Activated T-cell treated with anti-CD3 and anti-CD28 coated beads, Interleukin-2, amount 50 U/mL, for 24 hours (primary cell): ENCODE measurements at regions not wholly inside any gene's neighbourhood (a gene's known extent, or its start where the extent isn't known, plus 50 kb on each side); places are given as distances from the start of the nearest gene placed in this dataset.

ENCODE experiments used
- DNase-seq: peaks from one replicate; pipeline ENCODE4 v3.0.0-alpha.2; 2020
- H3K27ac Mint-ChIP-seq: 2 replicates; pipeline ENCODE4 v1.8.0; 2020; ENCODE audit warnings: mild to moderate bottlenecking, mixed read lengths
- H3K27me3 Mint-ChIP-seq: 2 replicates; pipeline ENCODE4 v1.8.0; 2020; ENCODE audit warnings: mixed read lengths
- H3K36me3 Mint-ChIP-seq: 2 replicates; pipeline ENCODE4 v1.8.0; 2020; ENCODE audit warnings: low read depth, mixed read lengths
- H3K4me1 Mint-ChIP-seq: 2 replicates; pipeline ENCODE4 v1.8.0; 2020; ENCODE audit warnings: low read depth, mixed read lengths
- H3K4me3 Mint-ChIP-seq: 2 replicates; pipeline ENCODE4 v1.8.0; 2020; ENCODE audit warnings: mild to moderate bottlenecking, moderate library complexity, mixed read lengths
- H3K9me3 Mint-ChIP-seq: 2 replicates; pipeline ENCODE4 v1.8.0; 2020; ENCODE audit warnings: mixed read lengths

DNA sequence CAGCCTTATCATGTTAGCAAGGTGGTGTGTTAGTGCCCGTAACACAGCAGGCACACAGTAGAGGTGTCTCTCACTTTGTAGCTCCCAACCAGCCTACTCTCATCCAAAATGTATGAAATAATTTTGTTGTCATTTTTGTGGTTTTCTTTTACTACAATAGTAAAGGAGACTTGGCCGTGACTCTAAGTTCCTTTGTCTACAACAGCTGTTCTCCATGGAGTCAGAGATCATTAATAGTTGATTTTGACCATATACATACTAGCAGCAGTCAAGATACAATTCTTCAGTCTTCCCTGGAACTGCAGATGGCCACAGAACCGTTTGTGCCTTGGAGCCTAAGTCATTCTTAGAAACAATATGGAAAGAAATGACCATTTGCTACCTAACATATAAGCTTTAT is 567.1 kb downstream of the TLR4 start:
- H3K27ac Mint-ChIP-seq, result no peak overlapping the region
- no peaks in the 10 kb centered on the region for H3K4me1 Mint-ChIP-seq
- no peaks in the 10 kb centered on the region for H3K27me3 Mint-ChIP-seq
- H3K36me3 Mint-ChIP-seq, result no peaks in the 10 kb centered on the region
- no peak for DNase-seq
- H3K4me3 Mint-ChIP-seq, result no peak overlapping the region
- H3K9me3 Mint-ChIP-seq, result peaks cover 3% of the 10 kb centered on the region

DNA sequence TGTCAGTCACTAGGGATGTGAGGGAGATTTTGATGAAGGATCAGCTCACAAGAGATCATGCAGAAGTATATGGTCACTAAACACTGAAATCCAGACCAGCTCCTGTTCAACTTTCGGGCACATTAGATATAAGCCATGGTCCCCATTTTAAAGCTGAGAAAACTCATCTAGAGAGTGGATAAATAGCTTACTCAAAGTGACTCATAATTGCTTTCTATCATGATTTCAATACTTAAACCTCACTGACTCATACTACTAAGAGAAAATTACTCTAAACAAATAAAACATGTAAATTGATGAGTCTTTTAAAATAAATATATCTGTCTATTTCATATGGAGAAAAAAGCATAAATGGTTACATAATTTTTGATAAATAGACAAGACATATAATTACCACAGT is 567.7 kb downstream of the TLR4 start:
- Mint-ChIP-seq H3K4me3 (no peak overlapping the region), H3K27ac (no peak overlapping the region), H3K36me3 (no peaks in the 10 kb centered on the region), H3K4me1 (no peaks in the 10 kb centered on the region), H3K9me3 (peaks cover 3% of the 10 kb centered on the region), H3K27me3 (no peaks in the 10 kb centered on the region)
- no peak for DNase-seq

DNA sequence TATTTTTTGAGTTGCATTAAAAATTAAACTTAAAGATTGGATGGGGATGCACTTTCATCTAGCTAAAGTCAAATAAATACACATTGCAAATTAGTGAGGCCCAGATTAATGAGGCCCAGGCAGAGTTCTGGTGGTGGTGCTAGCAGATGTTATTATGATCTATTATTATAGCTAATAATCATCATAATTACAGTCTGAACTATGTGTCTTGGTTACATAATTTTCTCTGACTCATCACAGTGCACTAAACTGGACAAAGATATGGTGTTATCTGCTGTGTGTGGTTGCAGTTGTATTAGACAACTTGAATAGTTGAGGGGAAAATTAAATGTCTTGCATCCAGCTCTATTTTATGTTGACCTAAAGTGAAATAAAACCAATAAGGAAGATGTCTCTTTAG is 568.8 kb downstream of the TLR4 start:
- no peaks in the 10 kb centered on the region for H3K4me1 Mint-ChIP-seq
- H3K36me3 Mint-ChIP-seq, result no peaks in the 10 kb centered on the region
- H3K9me3 Mint-ChIP-seq, result peaks cover 3% of the 10 kb centered on the region
- H3K4me3 Mint-ChIP-seq, result no peak overlapping the region
- no peaks in the 10 kb centered on the region for H3K27me3 Mint-ChIP-seq
- H3K27ac Mint-ChIP-seq, result no peak overlapping the region
- DNase-seq, result no peak

DNA sequence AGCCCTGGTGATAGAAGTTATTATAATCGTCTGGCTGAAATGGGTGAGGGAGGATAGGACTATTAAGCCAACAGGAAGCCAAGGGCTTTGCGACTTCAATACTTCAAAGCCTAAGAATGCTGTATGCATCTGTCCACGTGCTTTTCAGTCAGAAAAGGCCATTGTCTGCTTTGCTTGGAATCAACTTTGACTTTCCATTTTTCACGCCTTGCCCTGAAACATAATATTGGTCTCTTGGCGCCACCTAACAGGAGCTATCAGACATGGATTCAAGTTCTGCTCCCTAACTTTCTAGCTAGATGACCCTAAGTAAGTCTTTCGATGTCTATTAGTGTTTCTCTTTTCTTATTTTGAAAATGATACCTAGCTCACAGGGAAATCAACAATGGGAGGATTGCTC is 572.6 kb downstream of the TLR4 start:
- Mint-ChIP-seq H3K27ac (no peak overlapping the region), H3K9me3 (peaks cover 3% of the 10 kb centered on the region), H3K4me1 (no peaks in the 10 kb centered on the region), H3K27me3 (no peaks in the 10 kb centered on the region), H3K4me3 (no peak overlapping the region), H3K36me3 (no peaks in the 10 kb centered on the region)
- no peak for DNase-seq

DNA sequence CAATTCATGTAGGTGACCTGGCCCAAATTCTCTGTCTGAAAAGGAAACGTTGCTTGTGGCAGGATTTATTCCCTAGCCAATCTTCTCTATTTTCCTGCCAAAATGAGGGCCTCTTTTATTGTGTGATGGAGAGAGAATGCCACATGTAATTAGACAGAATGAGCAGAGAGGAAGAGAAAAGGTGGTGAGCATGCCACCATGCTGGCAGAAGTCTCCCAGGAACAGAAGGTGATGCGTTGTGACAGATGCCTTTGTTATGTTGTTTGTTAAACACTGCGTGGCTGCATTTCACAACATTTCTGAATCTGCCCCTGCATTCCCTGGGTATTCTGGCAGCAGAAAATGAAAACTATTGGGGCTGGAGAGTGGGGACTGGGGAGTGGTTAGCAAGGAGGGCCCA is 577.6 kb downstream of the TLR4 start:
- Mint-ChIP-seq H3K4me3 (no peak overlapping the region), H3K4me1 (no peaks in the 10 kb centered on the region), H3K27me3 (no peaks in the 10 kb centered on the region), H3K27ac (no peak overlapping the region), H3K36me3 (no peaks in the 10 kb centered on the region), H3K9me3 (no peaks in the 10 kb centered on the region)
- no peak for DNase-seq

DNA sequence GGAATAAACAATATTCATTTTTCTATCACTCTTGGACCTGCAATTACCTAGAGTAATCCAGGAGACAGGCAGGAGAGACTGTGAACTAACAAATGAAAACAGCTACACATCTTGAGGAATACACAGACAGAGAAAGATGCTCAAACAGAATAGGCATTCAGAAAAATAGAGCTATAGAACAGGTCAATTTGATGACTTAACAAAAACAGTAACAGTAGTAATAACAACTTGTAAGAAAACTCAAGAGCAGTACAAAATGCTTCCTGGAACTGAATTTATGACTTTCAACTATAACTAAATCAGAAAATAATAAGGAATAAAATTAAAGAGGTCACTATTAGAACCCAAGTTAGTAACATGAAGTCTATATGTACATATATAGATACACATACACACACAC is 579.3 kb downstream of the TLR4 start:
- no peaks in the 10 kb centered on the region for H3K27me3 Mint-ChIP-seq
- H3K4me1 Mint-ChIP-seq, result no peaks in the 10 kb centered on the region
- no peak for DNase-seq
- H3K36me3 Mint-ChIP-seq, result no peaks in the 10 kb centered on the region
- no peaks in the 10 kb centered on the region for H3K9me3 Mint-ChIP-seq
- H3K27ac Mint-ChIP-seq, result no peak overlapping the region
- no peak overlapping the region for H3K4me3 Mint-ChIP-seq

DNA sequence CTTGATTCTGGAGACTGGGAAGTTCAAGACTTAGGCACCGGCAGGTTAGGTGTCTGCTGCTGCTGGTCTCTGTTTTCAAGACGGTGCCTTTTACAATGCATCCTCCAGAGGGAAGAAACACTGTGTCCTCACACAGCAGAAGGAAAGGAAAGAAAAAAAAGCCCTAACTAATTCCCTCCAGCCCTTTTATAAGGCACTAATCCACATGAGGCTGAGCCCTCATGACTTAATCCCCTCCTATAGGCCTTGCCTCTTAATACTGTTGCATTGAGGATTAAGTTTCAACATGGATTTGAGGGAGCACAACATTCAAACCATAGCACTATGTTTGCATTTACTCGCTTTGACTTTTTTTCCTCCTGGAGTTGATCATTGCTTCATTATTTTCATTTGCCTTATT is 585.9 kb downstream of the TLR4 start:
- H3K27me3 Mint-ChIP-seq, result no peaks in the 10 kb centered on the region
- DNase-seq, result no peak
- H3K9me3 Mint-ChIP-seq, result peaks cover 11% of the 10 kb centered on the region
- no peaks in the 10 kb centered on the region for H3K36me3 Mint-ChIP-seq
- no peak overlapping the region for H3K4me3 Mint-ChIP-seq
- H3K4me1 Mint-ChIP-seq, result no peaks in the 10 kb centered on the region
- no peak overlapping the region for H3K27ac Mint-ChIP-seq

DNA sequence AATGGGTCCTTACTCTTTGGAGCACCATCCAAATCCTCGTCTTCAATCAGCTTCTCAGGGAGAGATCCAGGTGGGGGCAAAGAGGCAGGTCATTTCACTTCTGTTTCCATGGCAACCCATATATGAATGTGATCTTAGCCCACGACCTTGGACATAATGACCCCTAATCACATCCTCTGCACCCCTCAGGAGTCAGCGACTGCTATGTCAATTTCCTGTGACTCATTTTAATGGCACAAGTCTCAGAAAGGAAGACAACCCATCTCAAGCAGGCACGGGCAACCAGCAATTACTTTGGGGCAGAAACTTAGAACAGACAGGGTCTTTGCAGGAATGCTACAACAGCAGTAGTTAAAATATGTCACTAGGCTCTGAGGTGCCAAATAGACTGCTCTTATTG is 591.2 kb downstream of the TLR4 start:
- H3K36me3 Mint-ChIP-seq, result no peaks in the 10 kb centered on the region
- no peak for DNase-seq
- H3K27me3 Mint-ChIP-seq, result no peaks in the 10 kb centered on the region
- H3K4me1 Mint-ChIP-seq, result no peaks in the 10 kb centered on the region
- H3K4me3 Mint-ChIP-seq, result no peak overlapping the region
- H3K9me3 Mint-ChIP-seq, result peaks cover 4% of the 10 kb centered on the region
- no peak overlapping the region for H3K27ac Mint-ChIP-seq

DNA sequence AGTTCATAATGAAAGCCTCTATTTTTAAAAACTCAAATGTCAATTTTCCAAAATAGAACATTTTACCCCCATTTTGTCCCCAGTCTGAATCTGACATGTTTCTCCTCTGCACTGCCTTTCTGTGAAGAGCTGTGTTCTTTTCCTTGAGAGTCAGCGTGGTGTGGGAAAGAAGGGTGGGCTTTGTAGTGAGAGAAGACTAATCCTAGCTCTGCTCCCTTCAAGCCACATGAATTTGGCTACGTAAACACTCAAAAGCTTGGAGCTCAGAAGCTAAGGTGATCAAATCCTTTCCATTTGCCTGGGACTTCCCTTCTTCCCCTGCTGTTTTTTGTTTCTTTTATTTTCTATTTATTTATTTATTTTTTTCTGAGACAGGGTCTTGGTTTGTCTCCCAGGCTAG is 598.5 kb downstream of the TLR4 start:
- Mint-ChIP-seq H3K4me3 (no peak overlapping the region), H3K36me3 (no peaks in the 10 kb centered on the region), H3K27ac (no peak overlapping the region), H3K27me3 (no peaks in the 10 kb centered on the region), H3K4me1 (no peaks in the 10 kb centered on the region), H3K9me3 (peaks cover 2% of the 10 kb centered on the region)
- DNase-seq, result no peak

DNA sequence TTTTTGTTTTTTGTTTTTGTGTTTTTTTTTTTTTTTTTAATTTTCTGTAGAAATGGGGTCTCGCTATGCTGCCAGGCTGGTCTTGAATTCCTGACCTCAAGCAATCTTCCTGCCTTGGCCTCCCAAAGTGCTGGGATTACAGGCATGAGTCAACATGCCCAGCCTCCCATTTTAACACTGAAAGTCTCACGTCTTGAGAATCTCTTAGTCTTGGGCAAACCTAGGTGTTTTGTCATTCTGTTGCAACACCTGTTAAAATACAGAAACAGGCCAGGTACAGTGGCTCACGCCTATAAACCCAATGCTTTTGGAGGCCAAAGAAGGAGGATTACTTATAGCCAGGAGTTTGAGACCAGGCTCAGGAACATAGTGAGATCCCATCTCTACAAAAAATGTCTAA is 599.0 kb downstream of the TLR4 start:
- DNase-seq, result no peak
- Mint-ChIP-seq H3K36me3 (no peaks in the 10 kb centered on the region), H3K4me1 (no peaks in the 10 kb centered on the region), H3K9me3 (peaks cover 2% of the 10 kb centered on the region), H3K4me3 (no peak overlapping the region), H3K27ac (no peak overlapping the region), H3K27me3 (no peaks in the 10 kb centered on the region)

DNA sequence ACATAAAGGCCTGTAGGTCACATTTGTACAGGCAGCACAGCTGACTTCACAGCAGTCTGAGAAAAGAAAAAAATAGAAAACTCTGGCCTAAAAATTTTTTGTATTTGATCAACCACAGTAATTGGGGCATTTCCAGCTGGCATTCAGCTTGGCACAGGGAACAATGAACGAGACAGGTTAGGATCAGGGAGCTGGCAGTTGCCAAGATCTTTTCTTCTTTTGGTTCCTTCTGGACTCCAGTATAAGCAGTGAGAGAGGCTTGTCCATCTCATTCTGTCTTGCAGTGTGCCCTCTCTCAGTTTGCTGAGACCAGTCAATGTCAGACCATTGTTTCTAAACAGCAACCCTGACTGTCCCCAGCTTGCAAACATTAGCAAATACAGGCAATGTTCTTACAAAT is 601.1 kb downstream of the TLR4 start:
- DNase-seq, result no peak
- Mint-ChIP-seq H3K4me1 (no peaks in the 10 kb centered on the region), H3K36me3 (no peaks in the 10 kb centered on the region), H3K9me3 (peaks cover 6% of the 10 kb centered on the region), H3K27ac (no peak overlapping the region), H3K4me3 (no peak overlapping the region), H3K27me3 (no peaks in the 10 kb centered on the region)

DNA sequence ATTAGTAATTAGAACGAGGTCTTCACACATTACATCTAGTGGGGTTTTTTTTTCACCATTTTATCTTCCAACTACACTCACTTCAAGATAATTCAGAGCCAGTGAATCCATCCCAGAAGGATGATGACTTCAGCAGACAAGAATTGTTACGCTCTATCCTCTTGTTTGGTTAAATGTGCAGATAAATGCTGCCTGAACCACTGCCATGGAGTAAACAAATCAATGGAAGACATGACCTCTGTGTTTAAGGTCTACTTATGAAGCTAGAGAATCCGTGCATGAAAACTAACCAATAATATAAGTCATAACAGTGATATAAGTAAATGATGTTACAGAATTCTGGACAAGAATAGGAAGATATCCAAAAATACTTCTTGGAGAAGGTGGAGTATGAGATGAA is 602.6 kb downstream of the TLR4 start:
- Mint-ChIP-seq H3K4me1 (no peaks in the 10 kb centered on the region), H3K27ac (no peak overlapping the region), H3K27me3 (no peaks in the 10 kb centered on the region), H3K4me3 (no peak overlapping the region), H3K36me3 (no peaks in the 10 kb centered on the region), H3K9me3 (peaks cover 6% of the 10 kb centered on the region)
- no peak for DNase-seq

DNA sequence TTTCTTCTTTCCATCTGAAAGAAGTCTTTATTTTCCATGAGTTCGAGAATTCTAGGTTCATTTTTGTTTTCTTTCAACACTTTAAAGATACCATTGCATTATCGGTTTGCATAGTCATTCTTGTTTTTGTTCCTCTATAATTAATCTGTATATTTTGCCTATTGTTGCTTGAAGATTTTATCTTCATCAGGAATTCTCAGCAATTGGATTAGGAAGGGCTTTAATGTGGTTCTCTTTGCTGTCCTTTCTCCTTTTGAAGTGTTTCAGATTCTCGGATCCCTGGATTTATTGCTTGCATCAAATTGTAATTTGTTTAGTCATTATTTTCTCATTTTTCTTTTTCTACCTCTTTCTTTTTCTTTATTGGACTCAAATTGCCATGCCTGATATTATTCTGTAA is 609.8 kb downstream of the TLR4 start:
- no peaks in the 10 kb centered on the region for H3K27me3 Mint-ChIP-seq
- H3K36me3 Mint-ChIP-seq, result no peaks in the 10 kb centered on the region
- DNase-seq, result no peak
- no peak overlapping the region for H3K27ac Mint-ChIP-seq
- no peaks in the 10 kb centered on the region for H3K4me1 Mint-ChIP-seq
- H3K4me3 Mint-ChIP-seq, result no peak overlapping the region
- H3K9me3 Mint-ChIP-seq, result peaks cover 4% of the 10 kb centered on the region

DNA sequence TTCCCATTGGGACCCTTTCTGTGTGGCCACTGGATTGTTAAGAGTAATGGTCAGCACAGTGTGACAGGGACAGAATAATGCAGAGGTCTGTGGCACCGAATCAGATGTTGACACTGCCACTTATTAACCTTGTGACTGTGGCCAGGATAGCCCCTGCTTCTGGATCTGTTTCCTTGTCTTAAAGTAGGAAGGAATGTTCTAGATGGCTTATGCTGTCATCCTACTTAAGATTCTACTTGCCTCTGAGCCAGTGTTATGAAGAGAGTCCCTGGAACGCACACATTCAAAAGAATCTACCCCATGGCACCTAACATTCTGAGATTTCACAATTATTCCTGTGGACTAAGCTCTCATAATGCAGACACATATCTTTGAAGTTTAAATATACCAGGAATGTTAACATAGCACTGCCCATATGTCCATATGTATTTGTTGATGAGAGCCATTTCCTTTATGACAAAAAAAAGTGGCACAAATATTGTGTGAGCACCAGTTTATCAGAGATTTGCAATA is 612.7 kb downstream of the TLR4 start:
- Mint-ChIP-seq H3K27me3 (no peaks in the 10 kb centered on the region), H3K9me3 (no peaks in the 10 kb centered on the region), H3K27ac (no peak overlapping the region)

DNA sequence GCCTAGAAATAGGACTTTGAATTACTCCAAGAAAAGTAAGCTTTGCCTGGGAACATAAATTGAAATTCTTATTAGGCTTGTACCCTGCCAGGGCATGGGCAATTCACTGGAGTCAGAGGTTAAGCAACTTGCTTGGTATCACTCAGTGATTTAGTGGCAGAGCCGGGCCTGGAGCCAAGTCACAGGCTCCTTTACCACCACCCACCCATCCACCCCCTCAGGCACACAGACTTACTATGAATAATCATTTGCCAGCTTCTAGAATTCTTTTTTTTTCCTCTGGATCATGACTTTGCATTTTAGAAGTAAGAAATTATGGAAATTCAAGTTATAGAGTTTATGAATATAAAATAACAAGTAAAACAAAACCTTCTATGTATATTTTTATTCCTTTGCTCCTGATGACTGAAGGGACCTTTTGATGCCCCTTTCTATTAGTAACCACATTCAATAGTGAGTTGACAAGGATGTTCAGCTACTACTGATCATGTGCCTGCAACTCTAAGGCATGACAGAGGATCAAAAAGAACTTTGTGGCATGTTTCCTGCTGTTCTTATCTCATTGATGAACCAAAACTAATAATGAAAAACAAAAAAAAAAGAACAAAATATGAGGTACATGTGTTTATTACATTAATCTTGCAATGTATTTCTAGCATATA is 614.7 kb downstream of the TLR4 start:
- Mint-ChIP-seq H3K4me3 (no peak overlapping the region), H3K9me3 (no peaks in the 10 kb centered on the region), H3K4me1 (no peaks in the 10 kb centered on the region), H3K27me3 (no peaks in the 10 kb centered on the region), H3K36me3 (no peaks in the 10 kb centered on the region), H3K27ac (no peak overlapping the region)
- no peak for DNase-seq

More for the DNA sequence above, 612.7 kb downstream of the TLR4 start:
- DNase-seq, result no peak
- Mint-ChIP-seq H3K4me3 (no peak overlapping the region), H3K36me3 (no peaks in the 10 kb centered on the region), H3K4me1 (no peaks in the 10 kb centered on the region)

DNA sequence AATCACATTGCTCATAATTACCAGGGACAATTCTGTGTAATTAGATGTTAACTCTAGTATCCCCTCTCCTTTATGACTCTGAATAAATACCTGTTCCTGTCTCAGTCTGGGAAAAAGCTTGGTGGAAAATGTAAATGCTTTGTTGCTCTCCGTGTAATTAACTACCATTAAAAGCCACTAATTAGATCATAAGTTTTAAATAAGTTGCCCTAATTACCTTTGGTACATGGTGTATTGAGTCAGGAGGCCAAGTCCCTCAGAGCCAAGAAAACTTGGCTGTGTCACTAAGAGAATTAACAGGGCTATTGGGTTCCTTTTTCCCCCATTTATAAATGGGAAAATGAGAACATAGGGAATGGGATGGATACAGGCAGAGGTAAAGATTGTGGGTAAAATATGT is 617.6 kb downstream of the TLR4 start:
- peaks cover 2% of the 10 kb centered on the region for H3K9me3 Mint-ChIP-seq
- no peaks in the 10 kb centered on the region for H3K4me1 Mint-ChIP-seq
- no peak for DNase-seq
- H3K27ac Mint-ChIP-seq, result no peak overlapping the region
- no peaks in the 10 kb centered on the region for H3K27me3 Mint-ChIP-seq
- H3K36me3 Mint-ChIP-seq, result no peaks in the 10 kb centered on the region
- H3K4me3 Mint-ChIP-seq, result no peak overlapping the region
